ENCODE measurements at regions not wholly inside any gene's neighbourhood (a gene's known extent, or its start where the extent isn't known, plus 50 kb on each side); places are given as distances from the start of the nearest gene placed in this dataset.

GRCh38 chr12:4099276-4099675 is 174.3 kb upstream of the CCND2 start:
- DNase-seq, result no peak

GRCh38 chr12:4091016-4091743 is 182.4 kb upstream of the CCND2 start:
- no peak for DNase-seq

GRCh38 chr12:4089956-4090355 is 183.6 kb upstream of the CCND2 start:
- no peak for DNase-seq

- no peak for DNase-seq
Observed at GRCh38 chr12:4089121-4089606, 184.4 kb upstream of the CCND2 start.

- DNase-seq, result no peak
Observed at GRCh38 chr12:4088451-4088850, 185.1 kb upstream of the CCND2 start.

GRCh38 chr12:4086481-4086880 is 187.1 kb upstream of the CCND2 start:
- DNase-seq, result no peak

- no peak for DNase-seq
Observed at GRCh38 chr12:4084573-4084972, 189.0 kb upstream of the CCND2 start.

GRCh38 chr12:4082809-4083403 is 190.7 kb upstream of the CCND2 start:
- no peak for DNase-seq

GRCh38 chr12:4080213-4080612 is 193.3 kb upstream of the CCND2 start:
- no peak for DNase-seq

GRCh38 chr12:4074129-4074528 is 199.4 kb upstream of the CCND2 start:
- DNase-seq, result no peak

GRCh38 chr12:4069670-4070010 is 196.4 kb upstream of the PARP11 start:
- no peak for DNase-seq

GRCh38 chr12:4068981-4069669 is 195.9 kb upstream of the PARP11 start:
- DNase-seq, result no peak

GRCh38 chr12:4064008-4064407 is 190.8 kb upstream of the PARP11 start:
- DNase-seq, result no peak

GRCh38 chr12:4059898-4060568 is 186.8 kb upstream of the PARP11 start:
- no peak for DNase-seq

- DNase-seq, result no peak
Observed at GRCh38 chr12:4056910-4057845, 184.0 kb upstream of the PARP11 start.

GRCh38 chr12:4054630-4055029 is 181.4 kb upstream of the PARP11 start:
- no peak for DNase-seq

- no peak for DNase-seq
Observed at GRCh38 chr12:4052691-4053090, 179.5 kb upstream of the PARP11 start.

- no peak for DNase-seq
Observed at GRCh38 chr12:4051596-4051995, 178.4 kb upstream of the PARP11 start.

- no peak for DNase-seq
Observed at GRCh38 chr12:4050340-4050739, 177.1 kb upstream of the PARP11 start.

- no peak for DNase-seq
Observed at GRCh38 chr12:4049298-4050080, 176.3 kb upstream of the PARP11 start.

- DNase-seq, result no peak
Observed at GRCh38 chr12:4047421-4047820, 174.2 kb upstream of the PARP11 start.

- no peak for DNase-seq
Observed at GRCh38 chr12:4046495-4046840, 173.3 kb upstream of the PARP11 start.

Measured in CD4-positive, alpha-beta T cell treated with Interleukin-1 beta for 1 hour (primary cell).